GM12865 (cell line): ENCODE measurements at regions not wholly inside any gene's neighbourhood (a gene's known extent, or its start where the extent isn't known, plus 50 kb on each side); places are given as distances from the start of the nearest gene placed in this dataset.

Experiments
- DNase-seq: peaks from one replicate; pipeline ENCODE4 v3.0.0; 2010; ENCODE audit warnings: low read depth
- H3K4me3 ChIP-seq: 2 replicates; pipeline ENCODE4 v1.5.1; 2011; ENCODE audit warnings: mild to moderate bottlenecking, low read depth, low read length, control low read depth
- CTCF ChIP-seq: IDR thresholded peaks from 2 replicates; pipeline ENCODE4 v1.5.1; 2011; ENCODE audit warnings: low read length, control low read depth, low read depth, inconsistent platforms; ENCODE audit not compliant: insufficient read depth; ENCODE audit errors: missing control alignments

- no peak for DNase-seq
- H3K4me3 ChIP-seq: no peak overlapping the region
- no peak for TF ChIP-seq CTCF
Measured at GRCh38 chr6:43984442-43985321, 142.6 kb downstream of the MRPL14 start.

GRCh38 chr6:43983632-43984031, 143.6 kb downstream of the MRPL14 start:
- H3K4me3 ChIP-seq: no peak overlapping the region
- no peak for DNase-seq
- TF ChIP-seq CTCF: no peak

- no peak overlapping the region for H3K4me3 ChIP-seq
- TF ChIP-seq CTCF: no peak
- DNase-seq: no peak
Measured at GRCh38 chr6:43983191-43983590, 144.1 kb downstream of the MRPL14 start.

GRCh38 chr6:43982084-43982625, 145.1 kb downstream of the MRPL14 start:
- H3K4me3 ChIP-seq: no peak overlapping the region
- no peak for DNase-seq
- no peak for TF ChIP-seq CTCF

GRCh38 chr6:43981363-43981990, 145.8 kb downstream of the MRPL14 start:
- H3K4me3 ChIP-seq: no peak overlapping the region
- no peak for TF ChIP-seq CTCF
- no peak for DNase-seq

GRCh38 chr6:43980004-43980795, 147.1 kb downstream of the MRPL14 start:
- TF ChIP-seq CTCF: no peak
- no peak overlapping the region for H3K4me3 ChIP-seq
- no peak for DNase-seq
